K562 (cell line): ENCODE measurements at regions not wholly inside any gene's neighbourhood (a gene's known extent, or its start where the extent isn't known, plus 50 kb on each side); places are given as distances from the start of the nearest gene placed in this dataset.

ENCODE experiments used
- ATAC-seq: fragments of 200-7000 bp; cut with Tn5 transposase; 3 replicates; pipeline ENCODE4 v1.9.1; 2020; ENCODE audit warnings: moderate library complexity
- BruUV-seq: library from RNA; stranded (reverse); fragments of 400-500 nt; replicated peaks from 2 replicates; lab custom pipeline; 2021; lab: Mats Ljungman, UMichigan
- CTCF ChIA-PET: fragments of 300-600 bp; formaldehyde crosslinking; extraction: SDS; loops from one replicate; lab custom pipeline; 2021; ENCODE audit warnings: low intra/inter-chr PET ratio; lab: Yijun Ruan, JAX
- POLR2A ChIA-PET: fragments of 300-600, 350-650 bp; sonication (Branson Sonifier 250); formaldehyde crosslinking; extraction: SDS; loops from one replicate; lab custom pipeline; 2021; ENCODE audit warnings: antibody characterized with exemption, inconsistent platforms; lab: Yijun Ruan, JAX
- DNase-seq, 4 experiments: peaks; one replicate each; pipeline versions ENCODE4 v3.0.0 to v3.0.0-alpha.2; 2011 to 2018; ENCODE audit warnings: low spot score in 3 of 4, mixed read lengths in 3 of 4; ENCODE audit errors: extremely low read depth in 1 of 4
- FAIRE-seq: peaks from 2 replicates; lab custom pipeline; 2011; peaks lifted over from hg19 to GRCh38; lab: Jason Lieb, UNC
- H2AFZ ChIP-seq: 2 replicates; pipeline ENCODE4 v1.6.0; 2011; ENCODE audit warnings: low read depth, low read length, control low read depth, inconsistent platforms
- H3K27ac ChIP-seq: fragments of 200-600 bp; 3 replicates; pipeline ENCODE4 v1.8.0; 2011; ENCODE audit warnings: low read depth, mild to moderate bottlenecking, control low read depth, inconsistent platforms, low read length, moderate library complexity, mixed read lengths; ENCODE audit errors: extremely low read depth
- H3K27me3 ChIP-seq, 2 experiments: fragments of 300-600 bp in 1 of 2; 2 replicates in 1 of 2; 3 replicates in 1 of 2; pipeline versions ENCODE4 v1.6.0 to v1.8.0; 2011; ENCODE audit warnings: inconsistent platforms in 2 of 2, low read length in 2 of 2, mild to moderate bottlenecking in 1 of 2, mixed read lengths in 1 of 2, moderate library complexity in 1 of 2; ENCODE audit not compliant: control insufficient read depth in 2 of 2, insufficient read depth in 2 of 2
- H3K36me3 ChIP-seq: fragments of 300-600 bp; 3 replicates; pipeline ENCODE4 v1.8.0; 2011; ENCODE audit warnings: mild to moderate bottlenecking, low read length, inconsistent platforms; ENCODE audit not compliant: control insufficient read depth, insufficient read depth
- H3K4me1 ChIP-seq, 2 experiments: fragments of 200-600 bp in 1 of 2; replicated peaks in 1 of 2; 2 replicates in 1 of 2; 3 replicates in 1 of 2; pipeline versions ENCODE4 v1.5.1 to v1.8.0; 2011; ENCODE audit warnings: inconsistent platforms in 2 of 2, low read length in 2 of 2, mild to moderate bottlenecking in 1 of 2, mixed read lengths in 1 of 2, moderate library complexity in 1 of 2; ENCODE audit not compliant: control insufficient read depth in 2 of 2, insufficient read depth in 2 of 2
- H3K4me2 ChIP-seq: 2 replicates; pipeline ENCODE4 v1.6.1; 2011; ENCODE audit warnings: low read length, control low read depth, inconsistent platforms, mixed read lengths; ENCODE audit not compliant: insufficient read depth
- H3K4me3 ChIP-seq: fragments of 200-600 bp; sonication (generic), shearing (Covaris generic); 2 replicates; pipeline ENCODE4 v1.5.1; 2016; ENCODE audit warnings: control low read depth, inconsistent platforms
- H3K79me2 ChIP-seq: fragments of 200-600 bp; 3 replicates; pipeline ENCODE4 v1.8.0; 2011; ENCODE audit warnings: low read length, inconsistent platforms; ENCODE audit not compliant: control insufficient read depth, insufficient read depth
- H3K9ac ChIP-seq, 2 experiments: 2 replicates each; pipeline versions ENCODE4 v1.6.0 to v1.6.1; 2011; ENCODE audit warnings: low read depth in 2 of 2, low read length in 2 of 2, control low read depth in 1 of 2, inconsistent platforms in 1 of 2, mild to moderate bottlenecking in 1 of 2, mixed read lengths in 1 of 2; ENCODE audit not compliant: insufficient read depth in 1 of 2
- H3K9me1 ChIP-seq: one replicate; pipeline ENCODE4 v1.6.0; 2011; ENCODE audit warnings: inconsistent platforms, mild to moderate bottlenecking, low read length, moderate library complexity; ENCODE audit not compliant: control insufficient read depth, insufficient read depth
- H3K9me3 ChIP-seq: replicated peaks from 2 replicates; pipeline ENCODE4 v1.5.1; 2011; ENCODE audit warnings: low read depth, low read length, inconsistent platforms; ENCODE audit not compliant: control insufficient read depth, insufficient read depth
- H4K20me1 ChIP-seq: replicated peaks from 2 replicates; pipeline ENCODE4 v1.6.1; 2011; ENCODE audit warnings: low read length, inconsistent platforms, mixed read lengths; ENCODE audit not compliant: control insufficient read depth, insufficient read depth
- CBFA2T3 ChIP-seq: fragments of 450-650 bp; IDR thresholded peaks from 2 replicates; pipeline ENCODE4 v1.6.1; 2017
- CBX8 ChIP-seq: fragments of 200-600 bp; sonication (generic); IDR thresholded peaks from 2 replicates; pipeline ENCODE4 v1.6.1; 2012; ENCODE audit warnings: borderline replicate concordance, mixed run types, low read depth, mild to moderate bottlenecking, moderate library complexity, mixed read lengths, low read length, control low read depth, inconsistent platforms; ENCODE audit not compliant: poor library complexity, severe bottlenecking; ENCODE audit errors: extremely low read depth
- E4F1 ChIP-seq: fragments of 250-450 bp; sonication (Bioruptor Pico); IDR thresholded peaks from 2 replicates; pipeline ENCODE4 v1.5.0; 2021; ENCODE audit warnings: mild to moderate bottlenecking, borderline replicate concordance
- EZH2 ChIP-seq: IDR thresholded peaks from 2 replicates; pipeline ENCODE4 v1.6.1; 2012; ENCODE audit warnings: low read depth, mild to moderate bottlenecking, inconsistent platforms, low read length, borderline replicate concordance
- FOXA3 ChIP-seq, 2 experiments: fragments of 450-650 bp in 1 of 2; sonication (generic) in 1 of 2; formaldehyde crosslinking; IDR thresholded peaks in 1 of 2; conservative IDR thresholded peaks in 1 of 2; 2 replicates each; pipeline versions ENCODE4 v1.4.0 to v1.8.0; 2020 to 2022; ENCODE audit warnings: mild to moderate bottlenecking in 2 of 2, missing genetic modification reagents in 1 of 2
- FOXK2 ChIP-seq, 2 experiments: fragments of 450-650 bp; IDR thresholded peaks in 1 of 2; conservative IDR thresholded peaks in 1 of 2; 2 replicates each; pipeline ENCODE4 v1.6.1; 2016; ENCODE audit warnings: low read depth in 2 of 2, mild to moderate bottlenecking in 1 of 2
- HMGXB4 ChIP-seq: sonication (generic); formaldehyde crosslinking; IDR thresholded peaks from 2 replicates; pipeline ENCODE4 v1.8.1; 2023; ENCODE audit warnings: mild to moderate bottlenecking, missing genetic modification reagents
- JUNB ChIP-seq: fragments of 450-650 bp; formaldehyde crosslinking; conservative IDR thresholded peaks from 2 replicates; pipeline ENCODE4 v1.4.0; 2020; ENCODE audit warnings: mild to moderate bottlenecking
- NFE2 ChIP-seq: IDR thresholded peaks from 2 replicates; pipeline ENCODE4 v1.6.1; 2014; ENCODE audit warnings: antibody characterized with exemption, low read depth
- STAT5A ChIP-seq: IDR thresholded peaks from 2 replicates; pipeline ENCODE4 v1.6.1; 2012; ENCODE audit warnings: low read length, inconsistent platforms, borderline replicate concordance
- THRAP3 ChIP-seq: fragments of 450-650 bp; IDR thresholded peaks from 2 replicates; pipeline ENCODE4 v1.6.1; 2016; ENCODE audit warnings: mild to moderate bottlenecking, inconsistent platforms, borderline replicate concordance
- TRIM28 ChIP-seq: fragments of 450-650 bp; IDR thresholded peaks from 2 replicates; pipeline ENCODE4 v1.6.1; 2017
- ZNF518B ChIP-seq: fragments of 250-450 bp; sonication (Bioruptor Pico); IDR thresholded peaks from 2 replicates; pipeline ENCODE4 v1.5.0; 2021; ENCODE audit warnings: mild to moderate bottlenecking, moderate library complexity
- ZNF644 ChIP-seq: fragments of 200-800 bp; sonication (Bioruptor generic); IDR thresholded peaks from 2 replicates; pipeline ENCODE4 v1.6.1; 2016; ENCODE audit warnings: low read depth, missing genetic modification characterization, missing compliant biosample characterization
- ZNF764 ChIP-seq: fragments of 250-450 bp; sonication (Bioruptor Pico); IDR thresholded peaks from 2 replicates; pipeline ENCODE4 v1.4.0; 2020; ENCODE audit warnings: low read depth, mild to moderate bottlenecking, moderate library complexity
- WGBS: fragments of 100-300 bp; shearing (Covaris generic); methylation state at CpG from one replicate; pipeline ENCODE4 v1.1.6; 2016; ENCODE audit warnings: low coverage, mixed read lengths; ENCODE audit not compliant: insufficient coverage; ENCODE audit errors: missing lambda C conversion rate; 5-methylcytosine and 5-hydroxymethylcytosine counted together
- in situ Hi-C: fragments of 300-500 bp; cut with MboI; formaldehyde crosslinking; loops from 4 replicates; pipeline ENCODE4 v1.15.0; 2018; ENCODE audit warnings: inconsistent platforms, mixed read lengths
- intact Hi-C: fragments of 100-400 bp; cut with micrococcal nuclease; formaldehyde crosslinking; loops from 2 replicates; pipeline ENCODE4 v1.14.2; 2022

GRCh38 chr6:100136590-100136989 is 142.6 kb upstream of the MCHR2 start:
- WGBS, result 2% methylated on average over 8 of the region's 8 CpGs
- Histone ChIP-seq H4K20me1 (no peaks in the 10 kb centered on the region), H3K9me3 (no peaks in the 10 kb centered on the region), H3K36me3 (no peaks in the 10 kb centered on the region), H3K27ac (no peak overlapping the region), H3K4me3 (no peak overlapping the region), H3K9me1 (no peaks in the 10 kb centered on the region), H3K4me2 (no peak overlapping the region), H3K9ac (no peak overlapping the region), H2AFZ (no peak overlapping the region), H3K4me1 (no peaks in the 10 kb centered on the region), H3K79me2 (no peaks in the 10 kb centered on the region), H3K27me3 (peaks cover 4 to 15% of the 10 kb centered on the region in 2 experiments; a peak in 3 of 5 replicates)
- no peak for FAIRE-seq
- no peak for DNase-seq
- POLR2A ChIA-PET, result interaction anchor here (0.6 kb wide), 1 partner anchor 90 kb away, joined by 4 read pairs; no protein-coding TSS in a partner anchor
- no peak for ATAC-seq
- no TSS peak for BruUV-seq
- intact Hi-C loops (no loop called here), in situ Hi-C loops (no loop called here)
- CTCF ChIA-PET, result no interaction called here
- TF ChIP-seq ZNF644 (tag) (no peak), JUNB (CRISPR knock-in tag) (no peak), THRAP3 (no peak), EZH2 (no peak), NFE2 (no peak), CBFA2T3 (no peak), ZNF518B (CRISPR knock-in tag) (no peak), TRIM28 (no peak), FOXA3 (CRISPR knock-in tag; conservative IDR thresholded peaks at IDR 0.05 in 1 of 2, IDR thresholded peaks at IDR 0.05 in 1 of 2) (no peak), STAT5A (no peak), ZNF764 (CRISPR knock-in tag) (no peak), E4F1 (CRISPR knock-in tag) (no peak), HMGXB4 (CRISPR knock-in tag) (no peak), FOXK2 (conservative IDR thresholded peaks at IDR 0.05 in 1 of 2, IDR thresholded peaks at IDR 0.05 in 1 of 2; ENCODE audit: low read depth in 2 of 2) (no peak), CBX8 (no peak)
